Upper lobe of left lung (tissue), 6 donors: ENCODE measurements at regions not wholly inside any gene's neighbourhood (a gene's known extent, or its start where the extent isn't known, plus 50 kb on each side); places are given as distances from the start of the nearest gene placed in this dataset.

Source experiments
- ATAC-seq, 2 donors: fragments of 200-7000 bp; cut with Tn5 transposase; one replicate each; pipeline ENCODE4 v1.9.1; 2022; ENCODE audit warnings: mild to moderate bottlenecking in 2 of 2, moderate library complexity in 2 of 2; ENCODE audit not compliant: low FRiP score in 2 of 2
- DNase-seq, 2 donors: peaks; one replicate each; pipeline ENCODE4 v3.0.0-alpha.2; 2019 to 2020
- H3K27ac ChIP-seq, 4 donors: fragments of 200-600 bp; sonication (generic); one replicate each; pipeline ENCODE4 v1.5.1; 2016 to 2019
- H3K27me3 ChIP-seq, 4 donors: fragments of 200-600 bp; sonication (generic); one replicate each; pipeline ENCODE4 v1.5.1; 2017 to 2019
- H3K36me3 ChIP-seq, 4 donors: fragments of 200-600 bp; sonication (generic); one replicate each; pipeline ENCODE4 v1.5.1; 2016 to 2019
- H3K4me1 ChIP-seq, 4 donors: fragments of 200-600 bp; sonication (generic); one replicate each; pipeline ENCODE4 v1.5.1; 2018 to 2019
- H3K4me3 ChIP-seq, 4 donors: fragments of 200-600 bp; sonication (generic); one replicate each; pipeline ENCODE4 v1.5.1; 2017 to 2019; ENCODE audit warnings: mild to moderate bottlenecking in 2 of 4, moderate library complexity in 1 of 4
- H3K9me3 ChIP-seq, 4 donors: fragments of 200-600 bp; sonication (generic); one replicate each; pipeline ENCODE4 v1.5.1; 2018 to 2019
- EP300 ChIP-seq, 4 donors: sonication (generic); formaldehyde crosslinking; IDR thresholded peaks; one replicate each; pipeline ENCODE4 v1.5.1; 2017; ENCODE audit warnings: antibody characterized with exemption in 4 of 4, control low read depth in 2 of 4
- POLR2A ChIP-seq, 4 donors: fragments of 450-650 bp; IDR thresholded peaks; one replicate each; pipeline ENCODE4 v1.5.1; 2016 to 2017; ENCODE audit warnings: antibody characterized with exemption in 4 of 4, mild to moderate bottlenecking in 2 of 4
- POLR2AphosphoS5 ChIP-seq, 2 donors: sonication (generic); formaldehyde crosslinking; IDR thresholded peaks; one replicate each; pipeline ENCODE4 v1.5.1; 2017; ENCODE audit warnings: antibody characterized with exemption in 2 of 2
- WGBS, 2 donors: methylation state at CpG; one replicate each; pipeline ENCODE4 v1.1.5; 2017 to 2018; 5-methylcytosine and 5-hydroxymethylcytosine counted together
- TF ChIP-seq, protein P1 (sequence below), 6 experiments: fragments of 450-650 bp in 4 of 6; fragments of 200-600 bp in 2 of 6; sonication (generic) in 2 of 6; IDR thresholded peaks; one replicate each; pipeline ENCODE4 v1.5.1; 2016 to 2019; ENCODE audit warnings: antibody characterized with exemption in 6 of 6
- donor health status: DM: no; HTN: no; CAD: no; lungs with moderate emphysema.
- donor health status: DM: no; HTN: yes; CAD: no; lungs with severe emphysema.

DNA sequence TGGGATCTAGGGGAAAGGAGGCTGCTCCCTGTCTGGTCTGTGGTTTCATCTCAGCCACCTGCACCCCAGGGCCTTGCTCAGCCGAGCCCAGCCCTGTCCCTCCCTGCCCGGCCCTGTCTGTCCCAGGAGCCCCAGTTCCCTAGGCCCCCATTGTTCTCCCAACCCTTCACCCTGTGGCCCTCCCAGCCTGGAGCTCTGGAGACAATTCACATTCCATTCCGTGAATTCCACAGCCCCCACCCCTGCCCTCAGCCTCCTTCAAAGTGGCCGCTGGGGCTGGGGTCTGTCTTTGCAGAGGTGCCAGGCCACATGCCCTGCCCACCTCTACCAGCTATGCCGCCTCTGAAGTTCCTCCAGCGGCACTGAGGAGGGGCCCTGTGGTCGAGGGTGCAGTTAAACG lies 77.9 kb upstream of the WNT11 start:
- H3K36me3 ChIP-seq, result no peaks in the 10 kb centered on the region
- TF ChIP-seq, protein P1, sequence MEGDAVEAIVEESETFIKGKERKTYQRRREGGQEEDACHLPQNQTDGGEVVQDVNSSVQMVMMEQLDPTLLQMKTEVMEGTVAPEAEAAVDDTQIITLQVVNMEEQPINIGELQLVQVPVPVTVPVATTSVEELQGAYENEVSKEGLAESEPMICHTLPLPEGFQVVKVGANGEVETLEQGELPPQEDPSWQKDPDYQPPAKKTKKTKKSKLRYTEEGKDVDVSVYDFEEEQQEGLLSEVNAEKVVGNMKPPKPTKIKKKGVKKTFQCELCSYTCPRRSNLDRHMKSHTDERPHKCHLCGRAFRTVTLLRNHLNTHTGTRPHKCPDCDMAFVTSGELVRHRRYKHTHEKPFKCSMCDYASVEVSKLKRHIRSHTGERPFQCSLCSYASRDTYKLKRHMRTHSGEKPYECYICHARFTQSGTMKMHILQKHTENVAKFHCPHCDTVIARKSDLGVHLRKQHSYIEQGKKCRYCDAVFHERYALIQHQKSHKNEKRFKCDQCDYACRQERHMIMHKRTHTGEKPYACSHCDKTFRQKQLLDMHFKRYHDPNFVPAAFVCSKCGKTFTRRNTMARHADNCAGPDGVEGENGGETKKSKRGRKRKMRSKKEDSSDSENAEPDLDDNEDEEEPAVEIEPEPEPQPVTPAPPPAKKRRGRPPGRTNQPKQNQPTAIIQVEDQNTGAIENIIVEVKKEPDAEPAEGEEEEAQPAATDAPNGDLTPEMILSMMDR (IDR thresholded peaks at IDR 0.05), result no peak
- TF ChIP-seq EP300 (IDR thresholded peaks at IDR 0.05), result no peak
- TF ChIP-seq POLR2AphosphoS5 (IDR thresholded peaks at IDR 0.05), result no peak
- TF ChIP-seq POLR2A (IDR thresholded peaks at IDR 0.05), result no peak
- no peak overlapping the region for H3K4me3 ChIP-seq
- H3K9me3 ChIP-seq, result no peaks in the 10 kb centered on the region
- no peak for ATAC-seq
- no peaks in the 10 kb centered on the region for H3K27me3 ChIP-seq
- no peaks in the 10 kb centered on the region for H3K4me1 ChIP-seq
- DNase-seq, result no peak
- 78% methylated on average over 8 of the region's 8 CpGs; no CpG with 5 or more reads in 1 of the 2 donors for WGBS, 2 donors
- H3K27ac ChIP-seq, result no peak overlapping the region

DNA sequence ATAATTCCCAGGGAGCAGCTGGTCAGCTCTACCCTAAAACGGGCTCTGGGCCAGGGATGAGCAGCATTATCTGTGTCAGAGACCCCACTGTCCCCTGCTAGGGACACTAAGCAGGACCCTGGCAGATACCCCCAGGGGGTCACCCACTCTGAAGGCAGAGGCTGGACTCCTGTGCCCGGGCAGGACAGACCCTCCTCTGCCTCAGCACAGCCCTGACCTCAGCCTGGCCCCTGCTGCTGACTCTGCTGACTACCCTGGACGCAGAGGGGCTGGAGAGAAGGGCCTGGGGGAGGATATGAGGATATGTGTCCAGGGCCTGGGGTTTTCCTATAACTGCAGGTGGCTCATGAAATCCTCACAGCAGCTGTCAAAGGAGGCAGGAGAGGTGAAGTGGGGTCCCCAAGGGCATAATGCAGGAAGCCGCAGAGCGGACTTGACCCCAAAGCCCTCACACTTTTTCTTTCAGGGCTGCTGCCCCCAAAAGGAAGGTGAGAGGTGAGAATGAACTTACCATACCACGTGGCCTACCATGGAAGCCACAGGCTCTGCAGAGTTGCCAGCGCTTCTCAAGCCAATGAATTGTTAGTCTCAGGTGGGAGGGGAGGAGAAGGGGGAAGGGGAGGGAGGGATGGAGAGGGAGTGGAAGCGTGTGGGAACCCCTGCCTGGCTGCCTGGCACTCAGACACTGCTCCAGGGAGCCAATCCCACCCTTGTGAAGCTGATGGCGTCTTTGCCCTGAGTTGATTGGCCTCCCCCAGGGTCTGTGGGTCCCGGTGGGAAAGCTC lies 76.7 kb upstream of the WNT11 start:
- TF ChIP-seq POLR2A (IDR thresholded peaks at IDR 0.05) (no peak), EP300 (IDR thresholded peaks at IDR 0.05) (no peak), POLR2AphosphoS5 (IDR thresholded peaks at IDR 0.05) (no peak)
- TF ChIP-seq, protein P1 (IDR thresholded peaks at IDR 0.05), result no peak
- 75 to 89% methylated on average over 9 to 10 of the region's 10 CpGs for WGBS, 2 donors
- Histone ChIP-seq H3K27ac (no peak overlapping the region), H3K36me3 (no peaks in the 10 kb centered on the region), H3K27me3 (no peaks in the 10 kb centered on the region), H3K4me1 (no peaks in the 10 kb centered on the region), H3K4me3 (no peak overlapping the region), H3K9me3 (no peaks in the 10 kb centered on the region)
- DNase-seq, result no peak
- ATAC-seq, result no peak

DNA sequence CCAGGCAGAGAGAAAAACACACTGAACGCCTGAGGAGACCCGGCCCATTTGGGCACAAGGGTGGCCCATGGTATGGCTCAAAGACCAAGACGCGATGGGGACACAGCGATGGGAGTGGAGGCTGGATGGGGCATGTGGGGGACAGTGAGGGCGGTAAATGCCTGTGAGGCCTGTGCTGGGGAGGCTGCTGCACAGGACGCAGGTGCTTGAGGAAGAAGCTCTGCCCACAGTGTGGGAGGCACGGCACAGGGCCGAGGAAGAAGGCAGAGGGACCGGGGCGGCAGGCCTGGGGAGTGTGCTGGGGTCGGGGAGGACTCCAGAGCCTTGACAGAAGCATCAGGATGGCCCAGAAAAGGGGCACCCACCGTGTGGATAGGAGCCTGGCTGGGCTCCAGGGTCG lies 75.9 kb upstream of the WNT11 start:
- H3K27me3 ChIP-seq, result no peaks in the 10 kb centered on the region
- ATAC-seq (no peak), DNase-seq (peak in 1 of 2 donors; percentile 67)
- no peaks in the 10 kb centered on the region for H3K4me1 ChIP-seq
- TF ChIP-seq POLR2AphosphoS5 (IDR thresholded peaks at IDR 0.05), result no peak
- no peak for TF ChIP-seq POLR2A (IDR thresholded peaks at IDR 0.05)
- no peak for TF ChIP-seq EP300 (IDR thresholded peaks at IDR 0.05)
- TF ChIP-seq, protein P1 (IDR thresholded peaks at IDR 0.05), result no peak
- H3K4me3 ChIP-seq, result no peak overlapping the region
- no peaks in the 10 kb centered on the region for H3K9me3 ChIP-seq
- WGBS, 2 donors, result 86 to 88% methylated on average over 13 to 14 of the region's 14 CpGs
- H3K36me3 ChIP-seq, result no peaks in the 10 kb centered on the region
- H3K27ac ChIP-seq, result no peak overlapping the region

DNA sequence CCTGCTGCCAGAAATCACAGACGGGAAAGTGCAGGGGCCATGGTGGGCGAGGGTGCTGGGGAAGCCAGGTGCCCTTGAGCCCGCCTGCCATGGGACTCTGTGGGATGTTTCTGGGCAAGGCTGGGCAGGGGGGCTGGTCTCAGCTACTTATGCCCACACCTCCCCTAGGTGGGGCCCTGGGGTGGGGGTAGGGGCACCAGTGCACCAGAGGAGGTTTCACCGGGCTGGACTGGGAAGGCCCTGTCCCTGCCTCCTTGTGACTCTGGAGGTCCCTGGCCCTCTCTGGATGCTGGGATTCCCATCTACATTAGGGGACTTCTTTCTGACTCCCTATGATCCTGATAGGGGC lies 75.2 kb upstream of the WNT11 start:
- H3K4me1 ChIP-seq, result no peaks in the 10 kb centered on the region
- H3K27ac ChIP-seq, result no peak overlapping the region
- 88 to 97% methylated on average over 3 to 4 of the region's 4 CpGs for WGBS, 2 donors
- no peaks in the 10 kb centered on the region for H3K27me3 ChIP-seq
- ATAC-seq (no peak), DNase-seq (no peak)
- no peaks in the 10 kb centered on the region for H3K36me3 ChIP-seq
- no peak overlapping the region for H3K4me3 ChIP-seq
- TF ChIP-seq, protein P1 (IDR thresholded peaks at IDR 0.05), result no peak
- TF ChIP-seq POLR2AphosphoS5 (IDR thresholded peaks at IDR 0.05), result no peak
- no peaks in the 10 kb centered on the region for H3K9me3 ChIP-seq
